Stimulated activated memory B cell treated with anti-CD40 and anti-IgM and Interleukin-4, amounts not matched to agents 10 μg/mL and 1 μg/mL and 100 μg/mL, for 72 hours (primary cell): ENCODE measurements at regions not wholly inside any gene's neighbourhood (a gene's known extent, or its start where the extent isn't known, plus 50 kb on each side); places are given as distances from the start of the nearest gene placed in this dataset.

Experiments
- ATAC-seq: fragments of 150-1000 bp; cut with Tn5 transposase; 2 replicates; pipeline ENCODE4 v1.10.0; 2021
- H3K27ac Mint-ChIP-seq: one replicate; pipeline ENCODE4 v1.8.0; 2022; ENCODE audit warnings: mild to moderate bottlenecking, mixed read lengths
- H3K27me3 Mint-ChIP-seq: one replicate; pipeline ENCODE4 v1.8.0; 2022; ENCODE audit warnings: mixed read lengths
- H3K36me3 Mint-ChIP-seq: one replicate; pipeline ENCODE4 v1.8.0; 2022; ENCODE audit warnings: mixed read lengths
- H3K4me1 Mint-ChIP-seq: one replicate; pipeline ENCODE4 v1.8.0; 2022; ENCODE audit warnings: mixed read lengths
- H3K4me3 Mint-ChIP-seq: one replicate; pipeline ENCODE4 v1.8.0; 2022; ENCODE audit warnings: mild to moderate bottlenecking, moderate library complexity, mixed read lengths
- H3K9me3 Mint-ChIP-seq: one replicate; pipeline ENCODE4 v1.8.0; 2022; ENCODE audit warnings: mixed read lengths

- ATAC-seq, result no peak
- Mint-ChIP-seq H3K9me3 (peaks cover 6% of the 10 kb centered on the region), H3K27me3 (no peaks in the 10 kb centered on the region), H3K4me1 (no peaks in the 10 kb centered on the region), H3K36me3 (no peaks in the 10 kb centered on the region), H3K4me3 (no peak overlapping the region), H3K27ac (no peak overlapping the region)
These were observed 588.0 kb downstream of the SQOR start for GRCh38 chr15:46222826-46223225.

- no peak for ATAC-seq
- Mint-ChIP-seq H3K27ac (no peak overlapping the region), H3K9me3 (no peaks in the 10 kb centered on the region), H3K4me1 (no peaks in the 10 kb centered on the region), H3K36me3 (no peaks in the 10 kb centered on the region), H3K27me3 (no peaks in the 10 kb centered on the region), H3K4me3 (no peak overlapping the region)
These were observed 594.4 kb downstream of the SQOR start for GRCh38 chr15:46229263-46229662.

- Mint-ChIP-seq H3K4me3 (no peak overlapping the region), H3K36me3 (no peaks in the 10 kb centered on the region), H3K9me3 (no peaks in the 10 kb centered on the region), H3K27ac (no peak overlapping the region), H3K4me1 (no peaks in the 10 kb centered on the region), H3K27me3 (no peaks in the 10 kb centered on the region)
- ATAC-seq, result no peak
These were observed 597.0 kb downstream of the SQOR start for GRCh38 chr15:46231786-46232185.

GRCh38 chr15:46232471-46232870 is 597.6 kb downstream of the SQOR start:
- H3K4me1 Mint-ChIP-seq, result no peaks in the 10 kb centered on the region
- no peak overlapping the region for H3K27ac Mint-ChIP-seq
- no peak for ATAC-seq
- no peaks in the 10 kb centered on the region for H3K27me3 Mint-ChIP-seq
- H3K4me3 Mint-ChIP-seq, result no peak overlapping the region
- H3K36me3 Mint-ChIP-seq, result no peaks in the 10 kb centered on the region
- H3K9me3 Mint-ChIP-seq, result no peaks in the 10 kb centered on the region

- no peak for ATAC-seq
- no peaks in the 10 kb centered on the region for H3K36me3 Mint-ChIP-seq
- H3K4me3 Mint-ChIP-seq, result no peak overlapping the region
- no peaks in the 10 kb centered on the region for H3K4me1 Mint-ChIP-seq
- H3K27me3 Mint-ChIP-seq, result no peaks in the 10 kb centered on the region
- H3K27ac Mint-ChIP-seq, result no peak overlapping the region
- H3K9me3 Mint-ChIP-seq, result no peaks in the 10 kb centered on the region
These were observed 608.1 kb downstream of the SQOR start for GRCh38 chr15:46242935-46243334.

DNA sequence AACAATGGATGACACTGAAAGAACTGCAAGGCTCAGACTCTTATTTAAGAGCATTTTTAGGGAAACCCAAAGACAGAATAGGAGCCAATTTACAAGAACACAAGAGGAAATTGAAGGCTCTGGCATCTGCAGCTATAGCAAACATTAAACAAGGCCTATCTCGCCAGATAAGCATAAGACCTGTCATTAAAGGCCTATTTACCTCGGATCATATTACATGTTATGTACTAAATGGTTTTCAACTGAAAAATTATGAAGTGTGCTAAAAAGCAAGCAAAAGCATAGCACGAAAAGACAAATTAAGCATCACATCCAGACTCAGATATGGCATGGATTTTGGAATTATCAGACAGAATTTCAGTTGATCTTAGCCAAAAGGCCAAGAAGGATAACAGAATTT is 617.1 kb downstream of the SQOR start:
- Mint-ChIP-seq H3K4me1 (no peaks in the 10 kb centered on the region), H3K27ac (no peak overlapping the region), H3K27me3 (no peaks in the 10 kb centered on the region), H3K4me3 (no peak overlapping the region), H3K36me3 (no peaks in the 10 kb centered on the region), H3K9me3 (no peaks in the 10 kb centered on the region)
- no peak for ATAC-seq

GRCh38 chr15:46258056-46258455 is 623.2 kb downstream of the SQOR start:
- H3K9me3 Mint-ChIP-seq, result peaks cover 4% of the 10 kb centered on the region
- H3K27ac Mint-ChIP-seq, result no peak overlapping the region
- H3K4me3 Mint-ChIP-seq, result no peak overlapping the region
- H3K4me1 Mint-ChIP-seq, result no peaks in the 10 kb centered on the region
- no peaks in the 10 kb centered on the region for H3K27me3 Mint-ChIP-seq
- H3K36me3 Mint-ChIP-seq, result no peaks in the 10 kb centered on the region
- ATAC-seq, result no peak

- H3K4me1 Mint-ChIP-seq, result no peaks in the 10 kb centered on the region
- H3K4me3 Mint-ChIP-seq, result no peak overlapping the region
- H3K27me3 Mint-ChIP-seq, result no peaks in the 10 kb centered on the region
- H3K36me3 Mint-ChIP-seq, result no peaks in the 10 kb centered on the region
- no peak for ATAC-seq
- peaks cover 4% of the 10 kb centered on the region for H3K9me3 Mint-ChIP-seq
- H3K27ac Mint-ChIP-seq, result no peak overlapping the region
These were observed 626.1 kb downstream of the SQOR start for GRCh38 chr15:46260937-46261336.

DNA sequence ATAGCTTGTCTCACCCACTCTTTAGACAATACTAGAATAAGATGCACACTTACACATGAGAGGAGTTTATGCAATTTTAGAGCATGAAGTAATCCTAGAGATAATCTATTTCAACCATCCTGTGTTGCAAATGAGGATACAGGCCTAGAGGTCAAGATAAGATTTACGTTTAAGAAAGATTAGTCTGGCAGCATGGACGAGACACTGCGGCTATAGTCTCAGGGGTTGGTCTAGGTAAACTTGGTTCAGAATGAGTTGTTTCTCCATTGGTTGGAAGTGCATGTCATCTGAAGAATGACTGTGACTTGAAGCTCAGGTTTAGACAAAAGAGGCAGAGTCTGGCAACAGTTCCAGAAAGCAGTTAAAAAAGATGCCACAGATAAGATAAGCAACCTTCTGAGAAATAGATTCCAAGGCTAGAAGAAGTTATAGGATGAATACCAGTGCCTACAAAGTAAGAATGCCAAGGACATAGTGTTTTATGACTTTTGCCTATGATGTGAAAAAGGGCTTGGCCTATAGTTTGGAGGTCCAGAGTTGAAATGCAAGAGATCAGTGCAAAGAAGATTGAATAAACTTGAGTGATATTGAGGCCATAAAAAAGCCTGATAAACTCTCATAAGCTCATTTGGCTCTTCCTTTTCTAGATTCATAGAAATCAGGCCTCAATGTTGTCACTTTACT is 631.0 kb downstream of the SQOR start:
- Mint-ChIP-seq H3K4me1 (no peaks in the 10 kb centered on the region), H3K4me3 (no peak overlapping the region), H3K36me3 (no peaks in the 10 kb centered on the region), H3K9me3 (no peaks in the 10 kb centered on the region), H3K27me3 (no peaks in the 10 kb centered on the region), H3K27ac (no peak overlapping the region)
- no peak for ATAC-seq

DNA sequence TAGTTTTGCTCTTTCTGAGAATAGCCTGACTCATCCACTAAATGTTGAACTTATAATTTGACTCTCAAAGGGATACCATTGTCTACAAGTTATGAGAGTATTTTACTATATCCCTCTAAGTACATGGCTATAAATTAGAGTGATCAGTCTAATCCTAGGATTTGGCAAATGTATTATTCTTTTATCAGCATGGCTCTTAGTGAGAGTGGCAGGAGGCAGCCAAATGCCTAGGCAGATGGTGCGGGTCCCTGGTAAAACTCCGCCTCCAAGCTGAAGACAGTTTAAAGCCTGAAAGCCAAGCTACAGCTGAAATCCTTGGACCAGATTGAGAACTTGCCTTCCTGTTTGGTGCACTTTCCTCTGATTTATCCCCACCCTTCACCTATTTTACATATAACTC is 631.8 kb downstream of the SQOR start:
- no peaks in the 10 kb centered on the region for H3K4me1 Mint-ChIP-seq
- H3K4me3 Mint-ChIP-seq, result no peak overlapping the region

GRCh38 chr15:46270481-46271147 is 635.8 kb downstream of the SQOR start:
- H3K27me3 Mint-ChIP-seq, result no peaks in the 10 kb centered on the region
- no peaks in the 10 kb centered on the region for H3K4me1 Mint-ChIP-seq
- no peak for ATAC-seq
- H3K36me3 Mint-ChIP-seq, result no peaks in the 10 kb centered on the region
- H3K9me3 Mint-ChIP-seq, result no peaks in the 10 kb centered on the region
- H3K27ac Mint-ChIP-seq, result no peak overlapping the region
- H3K4me3 Mint-ChIP-seq, result no peak overlapping the region

More for the DNA sequence above, 631.8 kb downstream of the SQOR start:
- Mint-ChIP-seq H3K9me3 (no peaks in the 10 kb centered on the region), H3K27me3 (no peaks in the 10 kb centered on the region), H3K27ac (no peak overlapping the region), H3K36me3 (no peaks in the 10 kb centered on the region)
- ATAC-seq, result no peak

GRCh38 chr15:46275701-46276100 is 640.9 kb downstream of the SQOR start:
- no peak for ATAC-seq
- Mint-ChIP-seq H3K4me3 (no peak overlapping the region), H3K9me3 (no peaks in the 10 kb centered on the region)

GRCh38 chr15:46277451-46277850 is 642.6 kb downstream of the SQOR start:
- Mint-ChIP-seq H3K9me3 (no peaks in the 10 kb centered on the region), H3K27me3 (no peaks in the 10 kb centered on the region), H3K4me3 (no peak overlapping the region), H3K36me3 (no peaks in the 10 kb centered on the region), H3K27ac (no peak overlapping the region), H3K4me1 (no peaks in the 10 kb centered on the region)
- ATAC-seq, result no peak

More at GRCh38 chr15:46275701-46276100, 640.9 kb downstream of the SQOR start:
- Mint-ChIP-seq H3K27me3 (no peaks in the 10 kb centered on the region), H3K36me3 (no peaks in the 10 kb centered on the region), H3K27ac (no peak overlapping the region), H3K4me1 (no peaks in the 10 kb centered on the region)

GRCh38 chr15:46278062-46278461 is 643.2 kb downstream of the SQOR start:
- H3K36me3 Mint-ChIP-seq, result no peaks in the 10 kb centered on the region
- H3K27me3 Mint-ChIP-seq, result no peaks in the 10 kb centered on the region
- H3K27ac Mint-ChIP-seq, result no peak overlapping the region
- no peak for ATAC-seq
- H3K4me1 Mint-ChIP-seq, result no peaks in the 10 kb centered on the region
- H3K4me3 Mint-ChIP-seq, result no peak overlapping the region
- H3K9me3 Mint-ChIP-seq, result no peaks in the 10 kb centered on the region

DNA sequence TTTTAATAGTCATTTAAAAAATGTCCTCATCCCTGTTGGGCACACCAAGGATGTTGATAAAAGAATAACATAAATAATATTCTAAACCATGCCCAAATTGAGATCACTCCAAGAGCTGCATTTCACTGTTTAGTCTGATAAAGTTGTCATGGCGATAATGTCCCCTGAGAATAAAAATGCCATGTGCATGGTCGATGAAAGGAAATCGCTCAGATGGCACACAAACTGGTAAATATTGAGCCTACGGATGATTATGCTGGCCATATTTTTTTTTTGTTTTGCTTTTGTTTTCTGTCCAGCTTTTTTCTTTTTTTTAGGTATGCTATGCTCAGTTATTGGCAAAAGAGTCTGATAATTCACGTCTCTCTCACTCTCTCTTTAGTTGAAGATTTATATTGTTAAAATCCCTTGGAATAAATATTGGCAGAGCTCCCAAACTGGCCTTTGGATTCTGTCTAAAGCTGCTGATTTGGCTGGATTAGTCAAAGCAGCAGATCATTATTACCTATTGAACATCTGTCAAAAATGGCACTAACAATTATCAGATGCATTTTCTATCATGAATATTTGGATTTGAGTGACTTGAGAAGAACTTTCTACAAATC is 643.8 kb downstream of the SQOR start:
- no peaks in the 10 kb centered on the region for H3K9me3 Mint-ChIP-seq
- no peak overlapping the region for H3K27ac Mint-ChIP-seq
- H3K4me3 Mint-ChIP-seq, result no peak overlapping the region
- no peaks in the 10 kb centered on the region for H3K36me3 Mint-ChIP-seq
- H3K4me1 Mint-ChIP-seq, result no peaks in the 10 kb centered on the region
- ATAC-seq, result no peak
- H3K27me3 Mint-ChIP-seq, result no peaks in the 10 kb centered on the region
